Stimulated activated CD4-positive, alpha-beta T cell treated with anti-CD3 and anti-CD28 coated beads, Interleukin-1b, Interleukin-23, amount 100 ng/mL, for 24 hours (primary cell): ENCODE measurements at regions not wholly inside any gene's neighbourhood (a gene's known extent, or its start where the extent isn't known, plus 50 kb on each side); places are given as distances from the start of the nearest gene placed in this dataset.
"Not testable (repeated sequence)": the region's sequence is repeated elsewhere in the genome, so short reads cannot be mapped to it uniquely, and the experiment has no call there.

Experiments
- DNase-seq, 4 experiments: peaks; one replicate each; pipeline ENCODE4 v3.0.0-alpha.2; 2020; ENCODE audit warnings: low read depth in 4 of 4, low spot score in 1 of 4

- no peak for DNase-seq
Observed at GRCh38 chr4:115515366-115515765, 401.9 kb upstream of the NDST4 start.

- DNase-seq = no peak
Observed at GRCh38 chr4:115514675-115515074, 401.3 kb upstream of the NDST4 start.

DNA sequence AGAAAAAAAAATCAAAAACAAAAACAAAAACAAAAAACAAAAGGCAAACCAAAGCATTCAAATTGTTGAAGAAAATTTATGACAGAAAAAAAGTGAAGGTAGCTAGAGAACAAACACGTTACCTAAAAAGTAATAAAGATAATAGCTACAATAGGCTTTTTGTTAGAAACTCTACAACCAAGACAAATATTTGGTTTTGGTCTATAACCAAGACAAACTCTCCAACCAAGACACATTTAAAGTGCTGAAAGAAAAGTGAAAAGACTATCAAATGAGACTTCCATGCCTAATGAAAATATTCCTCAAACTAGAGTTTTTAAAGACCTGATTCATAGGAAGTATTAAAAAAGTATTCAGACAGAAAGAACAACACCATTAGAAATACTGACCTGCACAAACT is 391.9 kb upstream of the NDST4 start:
- no peak for DNase-seq

- no peak for DNase-seq
Observed at GRCh38 chr4:115501656-115502055, 388.2 kb upstream of the NDST4 start.

- not testable (repeated sequence) for DNase-seq
Observed at GRCh38 chr4:115493770-115494169, 380.4 kb upstream of the NDST4 start.

- DNase-seq = no peak
Observed at GRCh38 chr4:115491686-115492085, 378.3 kb upstream of the NDST4 start.

DNA sequence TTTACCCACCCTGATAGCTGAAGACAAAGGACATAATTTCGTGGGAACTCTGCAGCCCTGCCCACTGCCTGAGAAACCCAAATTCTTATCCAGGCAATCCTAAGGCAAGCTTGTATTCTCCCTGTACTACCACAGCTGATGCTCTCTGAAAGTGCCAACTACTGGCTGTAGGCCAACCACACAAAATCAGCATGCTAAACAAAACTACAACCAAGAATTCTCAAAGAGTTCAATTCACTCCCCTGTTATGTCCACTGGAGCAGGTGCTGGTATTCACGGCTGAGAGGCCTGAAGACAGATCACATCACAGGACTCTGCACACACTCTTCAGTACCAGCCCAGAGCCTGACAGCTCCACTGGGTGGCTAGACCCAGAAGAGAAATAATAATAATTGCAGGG is 375.9 kb upstream of the NDST4 start:
- no peak for DNase-seq

DNA sequence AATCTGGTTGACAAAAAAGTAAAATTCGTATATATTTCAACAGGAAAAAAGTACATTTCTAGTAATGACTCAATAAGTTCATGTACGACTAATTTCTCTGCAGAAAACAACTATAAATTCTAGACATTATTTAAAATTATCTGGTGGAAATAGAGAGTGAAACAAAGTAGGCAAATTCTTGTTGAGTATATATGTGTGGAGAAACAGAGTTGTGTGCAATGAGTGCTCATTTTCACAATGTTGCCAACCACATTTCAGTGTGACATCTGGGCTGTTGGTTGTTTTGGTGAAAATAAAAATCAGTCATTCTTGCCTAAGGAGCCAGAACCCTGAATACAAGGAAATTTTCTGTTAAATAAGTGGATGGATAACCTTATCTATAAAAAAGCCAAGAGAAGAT is 372.0 kb upstream of the NDST4 start:
- no peak for DNase-seq

DNA sequence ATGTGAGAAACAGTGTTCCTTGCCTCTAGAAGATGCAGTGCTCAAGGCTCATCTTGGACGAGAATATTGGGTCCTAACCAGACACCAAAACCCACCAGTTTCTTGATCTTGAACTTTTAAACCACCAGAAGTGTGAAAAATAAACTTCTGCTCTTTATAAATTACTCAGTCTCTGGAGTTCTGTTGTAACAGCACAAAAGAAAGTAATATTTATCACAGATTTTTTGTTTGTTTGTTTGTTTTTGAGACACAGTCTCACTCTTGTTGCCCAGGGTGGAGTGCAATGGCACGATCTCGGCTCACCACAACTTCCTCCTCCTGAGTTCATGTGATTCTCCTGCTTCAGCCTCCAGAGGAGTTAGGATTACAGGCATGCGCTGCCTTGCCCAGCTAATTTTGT is 371.1 kb upstream of the NDST4 start:
- no peak for DNase-seq

DNA sequence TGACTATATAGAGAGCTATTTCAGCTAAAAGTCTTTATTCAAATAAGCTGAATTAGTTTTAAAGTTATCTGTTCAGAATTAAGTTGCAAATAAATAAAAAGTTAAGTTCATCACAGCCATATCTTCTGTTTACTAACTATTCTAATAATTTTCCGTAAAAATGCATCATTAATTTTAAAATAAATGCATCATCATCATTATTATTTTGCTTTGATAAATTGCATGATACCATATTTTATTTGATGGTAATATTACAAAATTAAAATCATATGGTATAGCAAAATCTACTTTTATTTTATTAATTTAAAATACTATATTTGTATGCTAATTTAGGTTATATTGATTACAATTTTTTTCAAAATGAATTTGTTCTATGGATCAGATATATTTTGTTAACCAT is 357.3 kb upstream of the NDST4 start:
- no peak for DNase-seq

DNA sequence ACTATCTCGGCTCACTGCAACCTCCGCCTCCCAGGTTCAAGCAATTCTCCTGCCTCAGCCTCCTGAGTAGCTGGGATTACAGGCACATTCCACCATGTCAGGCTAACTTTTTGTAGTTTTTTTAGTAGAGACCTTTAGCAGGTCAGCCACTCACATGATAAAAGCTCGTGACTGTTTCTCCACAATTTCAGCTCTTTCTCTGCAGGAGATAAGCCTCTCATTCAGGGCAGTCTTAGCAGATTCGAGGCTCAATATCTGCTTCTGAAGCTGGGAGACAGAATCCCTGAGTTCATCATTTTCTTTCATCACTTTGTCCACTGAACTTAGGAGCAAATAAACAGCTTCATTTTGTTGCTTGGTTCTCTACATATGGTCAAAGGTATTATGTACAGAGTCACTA is 345.9 kb upstream of the NDST4 start:
- not testable (repeated sequence) for DNase-seq

GRCh38 chr4:115456231-115456630 is 342.8 kb upstream of the NDST4 start:
- no peak for DNase-seq

GRCh38 chr4:115454228-115454627 is 340.8 kb upstream of the NDST4 start:
- DNase-seq = no peak

- no peak for DNase-seq
Observed at GRCh38 chr4:115453416-115453815, 340.0 kb upstream of the NDST4 start.

GRCh38 chr4:115452229-115452628 is 338.8 kb upstream of the NDST4 start:
- DNase-seq = not testable (repeated sequence)

- DNase-seq = no peak
Observed at GRCh38 chr4:115437739-115438138, 324.3 kb upstream of the NDST4 start.

- DNase-seq = no peak
Observed at GRCh38 chr4:115433491-115433890, 320.1 kb upstream of the NDST4 start.

DNA sequence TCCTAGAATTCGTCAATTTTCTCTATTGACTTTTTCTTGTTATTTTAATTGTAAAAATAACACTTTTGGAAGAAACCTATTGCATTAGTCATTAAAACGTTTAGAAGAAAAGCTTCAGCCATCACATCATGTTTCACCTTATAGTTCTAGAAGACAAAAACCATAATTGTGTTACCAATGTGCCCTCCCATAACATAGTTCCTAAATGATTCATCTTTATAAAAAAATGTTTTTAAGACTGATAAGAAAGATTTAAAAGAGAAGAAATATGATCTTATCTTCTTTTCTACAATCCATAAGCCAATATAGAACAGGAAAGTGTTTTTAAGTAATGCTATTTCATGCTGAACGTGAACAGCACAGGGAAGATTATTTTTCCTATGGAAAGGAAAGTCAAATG is 316.6 kb upstream of the NDST4 start:
- DNase-seq = no peak

DNA sequence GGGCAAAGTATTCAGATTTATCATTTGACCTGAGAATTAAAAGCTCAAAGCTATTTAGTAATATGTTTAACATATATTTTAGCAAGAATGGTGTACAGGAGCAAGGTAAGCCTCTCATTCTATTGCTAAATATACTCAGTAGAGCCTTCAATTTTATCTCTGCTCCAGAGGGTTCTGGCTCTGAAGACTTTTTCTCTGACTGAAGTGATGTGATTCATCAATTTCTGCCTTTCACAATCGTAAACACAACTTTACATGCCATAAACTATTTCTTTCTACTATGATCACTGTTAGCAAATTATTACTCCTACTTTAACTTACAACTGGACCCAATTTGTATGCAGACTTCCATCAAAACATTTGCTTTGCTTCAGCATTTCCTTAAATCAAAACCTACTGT is 315.0 kb upstream of the NDST4 start:
- DNase-seq = no peak

DNA sequence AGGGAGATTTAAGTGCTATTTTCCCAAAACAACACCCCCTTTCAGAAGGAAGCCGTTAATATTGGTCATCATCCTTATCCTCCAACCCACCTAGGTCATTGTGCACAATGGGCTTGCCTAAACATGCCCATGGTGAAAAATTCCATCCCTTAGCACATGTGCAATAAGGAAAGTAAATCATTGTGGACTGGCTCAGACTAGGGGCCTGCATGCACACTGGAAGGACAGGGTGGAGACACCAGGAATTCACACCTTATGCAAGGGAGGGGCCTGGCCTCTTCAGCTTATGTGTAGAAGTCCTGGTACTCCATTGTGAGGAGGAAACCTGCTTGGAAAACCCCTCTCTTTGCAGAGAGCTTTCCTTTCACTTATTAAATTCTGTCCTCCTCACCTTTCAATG is 311.4 kb upstream of the NDST4 start:
- no peak for DNase-seq

DNA sequence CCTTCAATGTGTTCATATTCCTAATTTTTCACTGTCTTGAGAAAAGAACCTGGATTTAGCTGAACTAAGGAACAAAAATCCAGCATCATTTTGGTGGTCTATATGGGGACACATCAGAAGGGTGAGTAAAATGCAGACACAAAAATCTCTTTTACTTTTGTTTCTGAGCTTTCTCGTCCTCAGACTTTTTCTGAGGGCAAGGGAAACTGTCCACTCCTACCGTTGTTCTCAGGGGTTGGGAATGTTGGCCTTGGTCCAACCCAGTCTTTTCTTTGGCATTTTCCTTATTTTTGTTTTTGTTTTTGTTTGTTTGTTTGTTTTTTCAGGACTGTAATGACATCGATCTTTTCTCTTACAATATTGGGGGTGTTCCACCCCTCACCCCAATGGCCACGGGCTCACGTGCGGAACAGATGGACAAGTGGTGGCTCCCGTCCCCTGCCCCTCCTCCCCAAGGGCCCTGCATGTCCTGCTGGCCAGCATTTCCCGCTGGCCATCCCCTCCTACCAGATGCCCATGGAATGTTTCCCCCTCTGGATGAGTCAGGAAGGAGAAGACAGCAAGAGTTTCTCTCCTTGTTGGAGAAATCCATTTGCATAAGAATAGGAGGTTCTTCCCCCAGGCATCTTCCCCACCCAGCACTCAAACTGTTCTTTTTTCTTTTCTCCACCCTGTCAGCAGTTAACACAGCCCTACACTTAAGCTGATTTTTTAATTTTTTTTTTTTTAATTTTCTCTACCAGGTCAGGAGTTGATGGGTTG is 305.4 kb upstream of the NDST4 start:
- no peak for DNase-seq

DNA sequence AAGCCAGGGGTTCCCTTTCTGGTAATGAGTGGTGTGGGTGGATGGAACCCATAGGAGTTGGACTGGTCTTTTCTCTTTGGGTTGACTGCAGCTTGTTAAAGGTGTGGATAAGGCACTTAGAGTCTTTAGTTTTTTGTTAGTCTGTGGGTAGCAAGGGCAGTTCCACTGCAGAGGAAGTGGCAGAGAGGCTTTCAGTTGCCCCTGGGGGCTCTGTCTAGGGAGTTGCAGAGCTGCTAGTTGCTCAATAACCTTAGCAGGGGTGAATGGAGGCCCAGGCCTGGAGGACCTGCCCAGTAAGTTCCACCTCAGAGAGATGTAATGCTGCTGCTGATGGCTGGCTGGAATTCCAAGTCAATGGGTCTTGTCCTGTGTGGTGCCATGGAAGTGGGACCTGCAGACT is 282.6 kb upstream of the NDST4 start:
- DNase-seq = no peak

DNA sequence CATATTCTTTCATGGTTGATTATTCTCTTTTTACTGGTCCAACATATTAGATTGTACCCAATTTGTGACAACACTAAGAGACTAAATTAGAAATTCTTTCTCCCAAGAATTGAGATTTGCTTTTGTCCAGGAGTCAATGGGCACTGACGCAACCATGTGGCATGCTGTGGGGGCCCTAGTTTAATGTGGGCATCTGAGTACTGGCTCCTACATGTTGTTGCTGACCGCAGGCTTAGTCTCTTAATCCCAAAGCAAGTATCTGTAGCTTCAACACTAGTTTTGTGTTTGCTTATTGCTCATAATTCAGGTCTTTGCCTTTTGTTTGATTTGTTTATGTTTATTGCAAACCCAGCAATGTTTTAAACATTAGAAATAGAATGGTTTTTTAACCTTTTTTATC is 263.4 kb upstream of the NDST4 start:
- DNase-seq = no peak
